AG04449 (cell line): ENCODE measurements at regions not wholly inside any gene's neighbourhood (a gene's known extent, or its start where the extent isn't known, plus 50 kb on each side); places are given as distances from the start of the nearest gene placed in this dataset.
"Not testable (repeated sequence)": the region's sequence is repeated elsewhere in the genome, so short reads cannot be mapped to it uniquely, and the experiment has no call there.

ENCODE experiments used
- CTCF ChIA-PET: fragments of 350-600 bp; formaldehyde crosslinking; extraction: SDS; loops from one replicate; lab custom pipeline; 2021; ENCODE audit warnings: antibody characterized with exemption; lab: Yijun Ruan, JAX
- POLR2A ChIA-PET: fragments of 400-600, 350-600 bp; formaldehyde crosslinking; extraction: SDS; loops from one replicate; lab custom pipeline; 2020; ENCODE audit warnings: antibody characterized with exemption, inconsistent platforms; lab: Yijun Ruan, JAX
- DNase-seq: peaks from one replicate; pipeline ENCODE4 v3.0.0-alpha.2; 2010; ENCODE audit warnings: low read depth, low spot score
- H3K4me3 ChIP-seq: 2 replicates; pipeline ENCODE4 v1.5.1; 2011; ENCODE audit warnings: low read depth, mild to moderate bottlenecking, control low read depth, low read length
- CTCF ChIP-seq: IDR thresholded peaks from one replicate; pipeline ENCODE4 v1.5.1; 2011; ENCODE audit warnings: mild to moderate bottlenecking, moderate library complexity, low read length, control low read depth, inconsistent platforms; ENCODE audit not compliant: insufficient read depth; ENCODE audit errors: missing control alignments

- DNase-seq, result no peak
- ChIA-PET CTCF (no interaction called here), POLR2A (no interaction called here)
- TF ChIP-seq CTCF, result no peak
- H3K4me3 ChIP-seq, result no peak overlapping the region
Observed at GRCh38 chr2:11077411-11077810, 77.9 kb upstream of the SLC66A3 start.

- no peak overlapping the region for H3K4me3 ChIP-seq
- no peak for TF ChIP-seq CTCF
- no peak for DNase-seq
- ChIA-PET CTCF (no interaction called here), POLR2A (no interaction called here)
Observed at GRCh38 chr2:11079136-11079824, 76.0 kb upstream of the SLC66A3 start.

GRCh38 chr2:11080253-11081115 lies 74.8 kb upstream of the SLC66A3 start:
- DNase-seq, result no peak
- POLR2A ChIA-PET, result no interaction called here
- TF ChIP-seq CTCF, result no peak
- H3K4me3 ChIP-seq, result no peak overlapping the region
- CTCF ChIA-PET, result no interaction called here

GRCh38 chr2:11082880-11083279 lies 72.4 kb upstream of the SLC66A3 start:
- TF ChIP-seq CTCF, result no peak
- ChIA-PET POLR2A (no interaction called here), CTCF (interaction anchor here (0.9 kb wide), 1 partner anchor 249 kb away, joined by 3 read pairs; no protein-coding TSS in a partner anchor)
- H3K4me3 ChIP-seq, result no peak overlapping the region
- no peak for DNase-seq

- CTCF ChIA-PET, H3K4me3 ChIP-seq, POLR2A ChIA-PET, DNase-seq: not testable (repeated sequence)
Observed at GRCh38 chr2:11088821-11089220, 66.4 kb upstream of the SLC66A3 start.

- no peak for DNase-seq
- CTCF ChIA-PET, result interaction anchor here (1.1 kb wide), 1 partner anchor 34 kb away, joined by 3 read pairs; no protein-coding TSS in a partner anchor
- no peak for TF ChIP-seq CTCF
- H3K4me3 ChIP-seq, result no peak overlapping the region
- POLR2A ChIA-PET, result no interaction called here
Observed at GRCh38 chr2:11090187-11090586, 65.1 kb upstream of the SLC66A3 start.
